ENCODE measurements at regions not wholly inside any gene's neighbourhood (a gene's known extent, or its start where the extent isn't known, plus 50 kb on each side); places are given as distances from the start of the nearest gene placed in this dataset.

GRCh38 chr5:89690331-89690730 lies 719.2 kb downstream of the CETN3 start:
- no peak for ATAC-seq
- Histone ChIP-seq H3K4me1 (no peaks in the 10 kb centered on the region), H3K9me3 (no peaks in the 10 kb centered on the region), H3K27ac (no peak overlapping the region), H3K27me3 (no peaks in the 10 kb centered on the region), H3K4me3 (no peak overlapping the region), H3K36me3 (no peaks in the 10 kb centered on the region)
- 88 to 95% methylated on average over 1 of the region's 1 CpG for WGBS, 2 donors (ENCODE audit: low coverage in 1 of 2)
- no peak for TF ChIP-seq EP300 (IDR thresholded peaks at IDR 0.05)
- no peak for TF ChIP-seq CTCF (IDR thresholded peaks at IDR 0.05)
- TF ChIP-seq POLR2A (IDR thresholded peaks at IDR 0.05): no peak
- TF ChIP-seq POLR2AphosphoS5 (IDR thresholded peaks at IDR 0.05): no peak

DNA sequence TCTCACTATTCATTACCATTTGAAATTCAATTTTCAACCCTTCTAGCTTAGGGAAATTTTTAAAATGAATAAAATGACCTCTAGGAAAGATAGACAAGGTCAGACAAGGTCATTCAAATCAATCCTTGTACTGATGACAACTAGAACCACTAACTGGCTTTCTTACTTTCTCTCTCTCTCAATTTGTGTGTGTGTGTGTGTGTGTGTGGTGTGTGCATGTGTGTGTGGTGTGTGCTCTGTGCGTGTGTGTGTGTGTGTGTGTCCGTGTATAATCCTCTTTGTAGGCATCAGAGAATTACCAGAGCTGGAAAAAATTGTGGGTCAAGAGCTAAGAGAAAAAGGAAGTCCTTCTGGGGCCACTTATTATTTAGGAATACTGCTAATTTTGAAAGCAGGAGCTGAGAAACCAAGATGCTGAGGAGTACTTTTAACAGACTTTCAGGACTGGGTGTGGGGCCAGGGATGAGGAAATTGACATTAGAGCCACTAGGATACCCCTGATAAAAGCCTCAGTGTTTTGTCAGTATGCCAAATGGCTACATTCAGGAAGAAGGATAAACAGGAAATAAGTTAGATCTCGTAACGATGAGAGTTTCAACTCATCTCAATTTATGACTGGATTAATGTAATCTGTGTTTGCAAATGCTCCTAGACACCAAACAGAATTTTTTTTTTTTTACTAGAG lies 723.3 kb downstream of the CETN3 start:
- Histone ChIP-seq H3K27ac (no peak overlapping the region), H3K27me3 (no peaks in the 10 kb centered on the region), H3K4me1 (no peaks in the 10 kb centered on the region), H3K9me3 (no peaks in the 10 kb centered on the region), H3K4me3 (no peak overlapping the region), H3K36me3 (no peaks in the 10 kb centered on the region)
- no peak for TF ChIP-seq POLR2A (IDR thresholded peaks at IDR 0.05)
- TF ChIP-seq POLR2AphosphoS5 (IDR thresholded peaks at IDR 0.05): no peak
- no peak for TF ChIP-seq EP300 (IDR thresholded peaks at IDR 0.05)
- no peak for TF ChIP-seq CTCF (IDR thresholded peaks at IDR 0.05)
- ATAC-seq: no peak
- 26 to 49% methylated on average over 4 of the region's 4 CpGs for WGBS, 2 donors (ENCODE audit: low coverage in 1 of 2)

DNA sequence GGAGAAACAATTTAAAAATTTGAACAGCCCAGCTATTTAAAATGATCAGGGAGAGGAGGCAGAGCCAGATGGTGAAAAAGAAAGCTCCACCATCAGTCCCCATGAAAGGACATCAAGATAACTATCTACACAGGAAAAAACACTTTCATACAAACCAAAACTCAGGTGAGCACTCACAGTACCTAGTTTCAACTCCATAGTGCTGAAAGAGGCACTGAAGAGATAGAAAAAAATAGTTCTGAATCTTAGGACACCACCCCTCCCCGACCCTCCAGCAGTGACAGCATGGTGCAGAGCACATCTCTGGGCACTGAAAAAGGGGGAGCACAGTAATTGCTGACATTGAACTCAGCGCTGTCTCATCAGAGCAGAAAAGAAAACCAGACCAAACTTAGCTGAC lies 732.9 kb downstream of the CETN3 start:
- WGBS, 2 donors (ENCODE audit: low coverage in 1 of 2): no CpG with 5 or more reads among the region's 2 CpGs
- Histone ChIP-seq H3K27me3 (no peaks in the 10 kb centered on the region), H3K27ac (no peak overlapping the region), H3K9me3 (no peaks in the 10 kb centered on the region), H3K36me3 (no peaks in the 10 kb centered on the region), H3K4me3 (no peak overlapping the region), H3K4me1 (no peaks in the 10 kb centered on the region)
- no peak for TF ChIP-seq POLR2A (IDR thresholded peaks at IDR 0.05)
- TF ChIP-seq EP300 (IDR thresholded peaks at IDR 0.05): no peak
- ATAC-seq: no peak

DNA sequence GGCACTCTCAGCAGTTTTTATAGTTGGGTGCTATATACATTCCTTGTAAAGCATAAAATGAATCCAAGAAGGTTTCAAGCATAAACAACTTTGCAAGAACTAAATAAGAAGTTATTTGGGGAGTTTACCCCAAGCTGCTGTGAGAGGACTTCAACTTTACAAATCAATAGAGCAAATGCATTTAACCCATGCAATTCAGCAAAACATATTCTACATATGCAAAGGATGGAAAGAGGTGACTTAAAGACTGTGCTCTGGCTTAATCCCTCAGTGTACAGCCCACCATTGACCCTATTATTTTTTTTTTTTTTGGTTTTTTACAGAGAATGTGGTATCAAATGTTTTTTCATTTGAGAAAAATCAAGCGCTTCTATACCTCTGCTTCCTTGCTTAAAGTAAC lies 736.5 kb downstream of the CETN3 start:
- 86 to 100% methylated on average over 1 of the region's 1 CpG for WGBS, 2 donors (ENCODE audit: low coverage in 1 of 2)
- Histone ChIP-seq H3K9me3 (no peaks in the 10 kb centered on the region), H3K27ac (no peak overlapping the region), H3K27me3 (no peaks in the 10 kb centered on the region), H3K4me3 (no peak overlapping the region), H3K36me3 (no peaks in the 10 kb centered on the region), H3K4me1 (no peaks in the 10 kb centered on the region)
- TF ChIP-seq POLR2A (IDR thresholded peaks at IDR 0.05) (no peak), POLR2AphosphoS5 (IDR thresholded peaks at IDR 0.05) (no peak)
- ATAC-seq: no peak

DNA sequence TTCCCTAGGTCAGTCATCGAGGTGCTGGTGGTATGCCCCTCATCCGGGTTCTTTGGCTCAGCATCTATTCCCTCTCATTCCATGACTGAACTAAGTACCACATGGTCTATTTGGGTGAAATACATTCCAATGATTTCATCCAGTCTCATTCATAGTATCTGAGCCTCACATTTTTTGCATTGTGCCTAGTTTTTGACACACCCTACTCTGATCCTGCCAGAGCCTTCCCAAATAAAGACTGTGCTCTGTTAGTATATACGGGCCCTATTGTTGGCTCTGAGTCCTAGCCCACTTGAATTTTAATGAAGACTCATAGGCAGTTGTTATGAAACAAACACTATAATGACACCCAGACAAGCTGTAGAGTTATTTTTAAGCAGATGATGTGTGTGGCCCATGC lies 740.7 kb downstream of the CETN3 start:
- no peaks in the 10 kb centered on the region for H3K36me3 ChIP-seq
- H3K4me3 ChIP-seq: no peak overlapping the region
- peaks cover 0 to 11% (median 0%) of the 10 kb centered on the region in 3 donors for H3K9me3 ChIP-seq
- no peak for TF ChIP-seq EP300 (IDR thresholded peaks at IDR 0.05)
- no peak for TF ChIP-seq POLR2A (IDR thresholded peaks at IDR 0.05)
- TF ChIP-seq CTCF (IDR thresholded peaks at IDR 0.05): no peak
- TF ChIP-seq POLR2AphosphoS5 (IDR thresholded peaks at IDR 0.05): no peak
- H3K27ac ChIP-seq: no peak overlapping the region
- ATAC-seq: no peak
- 51 to 67% methylated on average over 3 of the region's 3 CpGs for WGBS, 2 donors (ENCODE audit: low coverage in 1 of 2)
- H3K4me1 ChIP-seq: no peaks in the 10 kb centered on the region
- H3K27me3 ChIP-seq: no peaks in the 10 kb centered on the region

DNA sequence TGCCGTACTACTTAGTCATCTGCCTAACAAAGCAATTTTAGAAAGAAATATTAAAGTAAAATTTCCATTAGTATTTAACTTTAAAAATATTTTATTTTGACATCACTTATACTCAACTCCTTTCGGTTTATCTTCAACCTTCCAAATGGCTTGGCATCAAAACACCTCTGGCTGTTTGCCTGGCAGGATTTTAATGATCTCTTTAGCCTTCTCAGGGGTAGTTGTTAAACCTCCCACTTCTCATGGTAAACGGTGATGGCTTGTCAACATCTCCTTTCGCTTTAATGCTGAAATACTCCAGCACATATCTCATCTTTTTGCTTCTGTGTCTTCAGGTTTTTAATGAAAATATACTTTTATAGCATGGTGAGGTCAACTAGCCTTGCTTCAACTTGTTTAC lies 747.1 kb downstream of the CETN3 start:
- TF ChIP-seq POLR2A (IDR thresholded peaks at IDR 0.05) (no peak), CTCF (IDR thresholded peaks at IDR 0.05) (no peak), POLR2AphosphoS5 (IDR thresholded peaks at IDR 0.05) (no peak), EP300 (IDR thresholded peaks at IDR 0.05) (no peak)
- ATAC-seq: no peak
- no peaks in the 10 kb centered on the region for H3K4me1 ChIP-seq
- no peak overlapping the region for H3K27ac ChIP-seq
- no peaks in the 10 kb centered on the region for H3K36me3 ChIP-seq
- no peaks in the 10 kb centered on the region for H3K27me3 ChIP-seq
- peaks cover 0 to 11% (median 0%) of the 10 kb centered on the region in 3 donors for H3K9me3 ChIP-seq
- no peak overlapping the region for H3K4me3 ChIP-seq
- 26 to 38% methylated on average over 4 of the region's 4 CpGs for WGBS, 2 donors (ENCODE audit: low coverage in 1 of 2)
